ENCODE measurements at regions not wholly inside any gene's neighbourhood (a gene's known extent, or its start where the extent isn't known, plus 50 kb on each side); places are given as distances from the start of the nearest gene placed in this dataset.

DNA sequence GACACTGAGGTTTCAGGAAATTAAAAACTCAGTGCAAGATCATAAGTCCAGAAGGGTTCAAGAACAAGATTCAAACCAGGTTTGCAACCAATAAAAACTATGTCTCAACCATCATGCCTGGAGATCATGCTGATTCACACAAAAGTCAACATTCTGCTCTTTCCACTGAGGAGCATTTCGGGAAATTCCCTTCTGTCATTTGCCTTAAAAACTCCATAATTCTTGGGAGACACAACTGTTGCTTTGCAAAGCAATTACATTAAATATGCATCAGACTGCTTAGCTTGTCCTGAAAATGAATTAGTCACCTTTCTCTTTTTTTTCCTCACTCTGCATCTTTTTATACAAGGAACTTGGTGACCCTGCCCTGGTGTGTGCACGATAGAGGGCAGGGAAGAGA, 275.9 kb upstream of the ZNF462 start:
- no peak for TF ChIP-seq EZH2phosphoT487 (IDR thresholded peaks at IDR 0.05; ENCODE audit: insufficient read depth, low read depth)
- TF ChIP-seq EZH2 (IDR thresholded peaks at IDR 0.05; ENCODE audit: insufficient read depth, poor library complexity, severe bottlenecking) = no peak
- no peaks in the 10 kb centered on the region for H3K9me2 ChIP-seq (ENCODE audit: insufficient read depth)
- H3K4me1 ChIP-seq (ENCODE audit: insufficient read depth) = no peaks in the 10 kb centered on the region
- no peak for DNase-seq
- H3K9me3 ChIP-seq (ENCODE audit: low read depth) = no peaks in the 10 kb centered on the region
- H3F3A ChIP-seq (ENCODE audit: insufficient read depth) = no peaks in the 10 kb centered on the region
- H3K9ac ChIP-seq = no peak overlapping the region
- no peak overlapping the region for H3K4me2 ChIP-seq (ENCODE audit: unreplicated experiment)
- H3K27ac ChIP-seq = no peak overlapping the region
- no peak overlapping the region for H2AFZ ChIP-seq
- H3K4me3 ChIP-seq = no peak overlapping the region
- H4K20me1 ChIP-seq (ENCODE audit: insufficient read depth) = no peaks in the 10 kb centered on the region
- H3K36me3 ChIP-seq (ENCODE audit: low read depth) = no peaks in the 10 kb centered on the region
- no peaks in the 10 kb centered on the region for H3K79me2 ChIP-seq (ENCODE audit: insufficient read depth)
- WGBS, 2 experiments (ENCODE audit: low coverage in 1 of 2, low lambda C conversion rate in 2 of 2, missing lambda C conversion rate in 2 of 2) = 13 to 16% methylated on average over 2 of the region's 2 CpGs
- no peaks in the 10 kb centered on the region for H3K27me3 ChIP-seq (replicated peaks; ENCODE audit: insufficient read depth)
- in situ Hi-C loops (cut with MboI) = no loop called here

GRCh38 chr9:106588626-106589025, 274.3 kb upstream of the ZNF462 start:
- Histone ChIP-seq H4K20me1 (ENCODE audit: insufficient read depth) (no peaks in the 10 kb centered on the region), H3K9me2 (ENCODE audit: insufficient read depth) (no peaks in the 10 kb centered on the region), H3K4me2 (ENCODE audit: unreplicated experiment) (no peak overlapping the region), H3K27ac (no peak overlapping the region), H3K79me2 (ENCODE audit: insufficient read depth) (no peaks in the 10 kb centered on the region), H3K27me3 (replicated peaks; ENCODE audit: insufficient read depth) (no peaks in the 10 kb centered on the region), H3K9me3 (ENCODE audit: low read depth) (no peaks in the 10 kb centered on the region), H2AFZ (no peak overlapping the region), H3K9ac (no peak overlapping the region), H3K4me1 (ENCODE audit: insufficient read depth) (no peaks in the 10 kb centered on the region), H3K36me3 (ENCODE audit: low read depth) (no peaks in the 10 kb centered on the region), H3K4me3 (no peak overlapping the region), H3F3A (ENCODE audit: insufficient read depth) (no peaks in the 10 kb centered on the region)
- DNase-seq = no peak
- no peak for TF ChIP-seq EZH2 (IDR thresholded peaks at IDR 0.05; ENCODE audit: insufficient read depth, poor library complexity, severe bottlenecking)
- no peak for TF ChIP-seq EZH2phosphoT487 (IDR thresholded peaks at IDR 0.05; ENCODE audit: insufficient read depth, low read depth)
- in situ Hi-C loops (cut with MboI) = no loop called here
- 13 to 22% methylated on average over 5 of the region's 5 CpGs for WGBS, 2 experiments (ENCODE audit: low coverage in 1 of 2, low lambda C conversion rate in 2 of 2, missing lambda C conversion rate in 2 of 2)

DNA sequence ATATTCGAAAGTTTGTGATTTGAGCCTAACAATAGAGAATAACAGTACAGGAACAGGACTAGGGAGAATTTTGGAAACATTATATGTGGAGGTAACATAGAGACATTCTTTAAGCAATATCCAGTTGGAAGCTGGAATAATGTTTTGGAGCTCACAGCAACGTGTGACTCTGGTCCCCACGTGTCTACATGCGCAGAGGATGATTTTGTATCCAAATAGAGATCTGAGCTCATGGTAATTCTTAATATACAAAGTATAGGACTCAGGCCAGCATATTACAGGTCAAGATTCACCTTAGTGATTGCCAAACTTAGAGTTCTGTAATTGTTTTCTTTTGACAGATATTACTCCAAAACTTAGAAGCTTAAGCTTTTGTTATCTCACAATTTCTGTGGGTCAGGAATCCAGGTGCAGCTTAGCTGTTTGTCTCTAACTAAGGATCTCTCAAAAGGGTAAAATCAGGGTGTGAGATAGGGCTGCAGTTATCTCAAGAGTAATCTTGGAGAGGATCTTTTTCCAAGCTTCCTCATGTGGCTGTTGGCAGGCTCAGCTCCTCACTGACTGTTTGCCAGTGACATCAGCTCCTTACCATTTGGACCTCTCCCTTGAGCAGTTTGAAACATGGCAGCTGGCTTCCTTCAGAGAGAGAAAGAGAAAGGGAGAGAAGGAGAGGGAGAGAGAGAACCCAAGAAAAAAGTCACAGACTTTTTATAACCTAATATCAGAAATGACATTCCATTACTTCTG, 272.0 kb upstream of the ZNF462 start:
- Histone ChIP-seq H3K36me3 (ENCODE audit: low read depth) (no peaks in the 10 kb centered on the region), H3K27ac (no peak overlapping the region), H3K4me3 (no peak overlapping the region), H3K79me2 (ENCODE audit: insufficient read depth) (no peaks in the 10 kb centered on the region), H3K9me2 (ENCODE audit: insufficient read depth) (no peaks in the 10 kb centered on the region), H3F3A (ENCODE audit: insufficient read depth) (no peaks in the 10 kb centered on the region), H3K27me3 (replicated peaks; ENCODE audit: insufficient read depth) (no peaks in the 10 kb centered on the region), H3K4me1 (ENCODE audit: insufficient read depth) (no peaks in the 10 kb centered on the region), H4K20me1 (ENCODE audit: insufficient read depth) (no peaks in the 10 kb centered on the region), H3K4me2 (ENCODE audit: unreplicated experiment) (no peak overlapping the region), H3K9ac (no peak overlapping the region), H3K9me3 (ENCODE audit: low read depth) (no peaks in the 10 kb centered on the region), H2AFZ (no peak overlapping the region)
- TF ChIP-seq EZH2 (IDR thresholded peaks at IDR 0.05; ENCODE audit: insufficient read depth, poor library complexity, severe bottlenecking) = no peak
- no peak for TF ChIP-seq EZH2phosphoT487 (IDR thresholded peaks at IDR 0.05; ENCODE audit: insufficient read depth, low read depth)
- in situ Hi-C loops (cut with MboI) = no loop called here
- no peak for DNase-seq
- 4 to 22% methylated on average over 4 of the region's 4 CpGs for WGBS, 2 experiments (ENCODE audit: low coverage in 1 of 2, low lambda C conversion rate in 2 of 2, missing lambda C conversion rate in 2 of 2)

- Histone ChIP-seq H4K20me1 (ENCODE audit: insufficient read depth) (no peaks in the 10 kb centered on the region), H3K79me2 (ENCODE audit: insufficient read depth) (no peaks in the 10 kb centered on the region), H3K9me2 (ENCODE audit: insufficient read depth) (no peaks in the 10 kb centered on the region), H2AFZ (no peak overlapping the region), H3K4me1 (ENCODE audit: insufficient read depth) (no peaks in the 10 kb centered on the region), H3K4me2 (ENCODE audit: unreplicated experiment) (no peak overlapping the region), H3K27me3 (replicated peaks; ENCODE audit: insufficient read depth) (no peaks in the 10 kb centered on the region), H3F3A (ENCODE audit: insufficient read depth) (no peaks in the 10 kb centered on the region), H3K4me3 (no peak overlapping the region), H3K27ac (no peak overlapping the region), H3K9ac (no peak overlapping the region), H3K36me3 (ENCODE audit: low read depth) (no peaks in the 10 kb centered on the region), H3K9me3 (ENCODE audit: low read depth) (no peaks in the 10 kb centered on the region)
- DNase-seq = no peak
- 14 to 15% methylated on average over 7 of the region's 7 CpGs for WGBS, 2 experiments (ENCODE audit: low coverage in 1 of 2, low lambda C conversion rate in 2 of 2, missing lambda C conversion rate in 2 of 2)
- TF ChIP-seq EZH2phosphoT487 (IDR thresholded peaks at IDR 0.05; ENCODE audit: insufficient read depth, low read depth) (no peak), EZH2 (IDR thresholded peaks at IDR 0.05; ENCODE audit: insufficient read depth, poor library complexity, severe bottlenecking) (no peak)
- in situ Hi-C loops (cut with MboI) = no loop called here
Observed at GRCh38 chr9:106593201-106593600, 269.8 kb upstream of the ZNF462 start.
